Occipital lobe (tissue), 2 donors: ENCODE measurements at regions not wholly inside any gene's neighbourhood (a gene's known extent, or its start where the extent isn't known, plus 50 kb on each side); places are given as distances from the start of the nearest gene placed in this dataset. TPM values are rescaled to one million over a fixed set of nuclear protein-coding genes. Genes with fewer than 3 reads are reported as not detected.
A peak's percentile ranks its signal among the peaks of the same experiment; 100 is the strongest.

Experiments
- DNase-seq: peaks from one replicate; lab custom pipeline; 2025; lab: John Stamatoyannopoulos, UW
- small RNA-seq: library from RNA; depleted of rRNA; stranded (forward); fragments of <200 nt; gene quantifications from one replicate; pipeline ENCODE3, GENCODE V24; 2014

- no peak for DNase-seq
Observed at GRCh38 chr1:244952940-244953339, 88.6 kb upstream of the HNRNPU start.

GRCh38 chr1:244952280-244952933, 88.1 kb upstream of the HNRNPU start:
- no peak for DNase-seq

DNA sequence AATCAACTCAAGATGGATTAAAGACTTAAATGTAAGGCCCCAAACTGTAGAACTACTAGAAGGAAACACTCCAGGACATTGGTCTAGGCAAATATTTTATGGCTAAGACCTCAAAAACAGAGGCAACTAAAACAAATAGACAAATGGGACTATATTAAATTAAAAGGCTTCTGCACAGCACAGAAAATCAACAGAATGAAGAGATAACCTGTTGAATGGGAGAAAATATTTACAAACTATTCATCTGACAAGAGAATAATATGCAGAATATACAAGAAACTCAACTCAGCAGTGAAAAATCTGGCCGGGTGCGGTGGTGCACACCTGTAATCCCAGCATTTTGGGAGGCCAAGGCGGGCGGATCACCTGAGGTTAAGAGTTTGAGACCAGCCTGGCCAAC, 84.1 kb upstream of the HNRNPU start:
- DNase-seq, result no peak

DNA sequence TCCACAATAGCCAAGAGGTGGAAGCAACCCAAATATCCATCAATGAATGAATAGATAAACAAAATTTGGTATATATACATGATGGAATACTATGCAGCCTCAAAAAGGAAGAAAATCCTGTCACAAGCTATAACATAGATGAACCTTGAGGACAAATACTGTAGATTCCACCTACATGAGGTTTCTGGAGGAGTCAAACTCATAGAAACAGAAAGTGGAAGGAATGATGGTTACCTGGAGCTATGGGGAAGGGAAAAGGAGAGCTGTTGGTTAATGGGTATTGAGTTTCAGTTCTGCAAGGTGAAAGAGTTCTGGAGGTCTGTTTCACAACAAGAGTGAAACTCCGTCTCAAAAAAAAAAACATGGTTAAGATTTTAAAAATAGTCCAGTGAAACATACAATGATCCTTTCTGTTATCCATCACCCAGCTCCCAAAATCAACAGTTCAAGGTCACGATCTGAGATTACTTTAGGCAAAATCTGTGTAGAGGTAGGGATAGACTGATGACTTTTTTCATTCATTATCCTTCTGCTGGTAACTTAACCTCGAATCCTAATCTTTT, 80.8 kb upstream of the HNRNPU start:
- DNase-seq, result no peak

DNA sequence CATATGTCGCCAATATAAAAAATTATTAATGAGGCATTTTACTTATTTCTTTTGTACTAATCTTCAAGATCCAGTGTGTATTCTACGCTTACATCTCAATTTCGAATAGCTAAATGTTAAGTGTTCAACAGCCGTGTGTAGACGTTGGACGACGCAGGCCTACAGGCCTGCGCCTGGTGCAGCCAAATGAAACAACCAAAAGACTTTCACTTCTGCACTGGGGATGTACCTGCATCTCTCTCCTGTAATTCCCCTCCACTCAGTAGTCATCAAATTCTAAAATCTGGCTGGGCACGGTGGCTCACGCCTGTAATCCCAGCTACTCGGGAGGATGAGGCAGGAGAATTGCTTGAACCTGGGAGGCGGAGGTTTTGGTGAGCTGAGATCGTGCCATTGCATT, 76.8 kb upstream of the HNRNPU start:
- no peak for DNase-seq

GRCh38 chr1:244937099-244937498, 72.8 kb upstream of the HNRNPU start:
- no peak for DNase-seq

DNA sequence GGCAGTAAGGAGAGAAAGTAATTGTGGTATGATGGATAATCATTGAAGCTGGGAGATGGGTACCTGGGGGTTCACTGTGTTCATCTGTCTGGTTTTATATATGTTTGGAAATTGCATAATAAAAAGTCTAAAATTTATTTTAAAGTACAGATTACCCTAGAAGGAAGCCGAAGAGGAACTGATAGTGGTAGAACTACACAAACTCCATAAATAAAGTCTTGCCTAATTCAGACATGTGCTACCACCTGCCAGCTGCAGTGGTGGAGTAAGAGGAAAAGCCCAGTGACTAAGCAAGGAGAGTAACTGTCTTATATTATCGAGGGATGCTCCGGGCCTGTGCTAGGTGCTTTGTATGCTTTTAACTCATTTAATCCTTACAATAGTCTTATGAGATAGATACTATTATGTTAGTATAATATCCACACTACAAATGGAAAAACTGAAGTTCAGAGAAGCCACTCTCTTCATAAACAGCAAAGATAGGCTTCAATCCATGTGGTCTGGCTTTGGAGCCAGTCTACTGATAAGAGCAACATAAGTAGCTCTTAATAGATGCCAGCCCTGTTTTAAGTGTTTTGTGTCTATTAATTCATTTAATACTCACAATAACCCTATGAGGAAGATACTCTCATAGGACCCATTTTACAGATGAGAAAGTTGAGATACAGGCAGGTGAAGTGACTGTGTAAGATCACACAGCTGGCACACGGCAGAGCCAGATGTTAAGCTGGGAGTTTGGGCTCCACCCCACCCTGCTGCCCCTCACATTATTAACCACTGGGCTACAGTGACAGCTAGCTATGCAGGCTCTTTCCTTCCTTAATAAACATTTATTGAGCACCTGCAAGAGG, 56.8 kb upstream of the HNRNPU start:
- no peak for DNase-seq

GRCh38 chr1:244919320-244920282, 55.3 kb upstream of the HNRNPU start:
- DNase-seq, result no peak

GRCh38 chr1:244918421-244919319, 54.3 kb upstream of the HNRNPU start:
- peak; percentile 20 for DNase-seq

DNA sequence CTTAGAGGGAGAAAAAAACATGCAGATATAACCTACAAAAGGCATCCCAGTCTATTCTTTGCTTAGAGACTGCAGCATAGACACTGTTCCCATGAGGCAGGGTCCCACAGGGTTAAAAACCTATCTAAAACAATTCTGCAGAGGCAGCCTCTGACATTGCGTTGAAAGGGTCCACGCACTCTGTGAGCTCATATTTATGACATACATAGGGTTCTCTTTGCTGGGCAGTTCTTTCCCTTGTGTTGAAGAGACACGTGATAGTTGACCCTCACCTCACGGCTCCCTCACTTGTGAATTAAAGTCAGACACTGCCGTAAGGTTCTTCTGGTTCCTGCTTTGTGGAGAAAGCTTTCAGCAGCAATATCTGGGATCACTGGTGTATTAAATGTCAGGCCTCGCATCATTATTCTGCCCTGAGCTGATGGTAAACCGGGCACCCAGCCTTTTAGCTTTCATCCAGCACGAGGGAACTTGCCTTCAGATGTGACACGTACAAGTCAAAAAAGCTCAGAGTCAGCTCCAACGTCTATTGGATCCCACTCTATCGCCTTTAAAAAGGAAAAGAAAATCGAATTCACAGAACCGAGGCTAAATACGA, 52.8 kb upstream of the HNRNPU start:
- DNase-seq, result no peak

DNA sequence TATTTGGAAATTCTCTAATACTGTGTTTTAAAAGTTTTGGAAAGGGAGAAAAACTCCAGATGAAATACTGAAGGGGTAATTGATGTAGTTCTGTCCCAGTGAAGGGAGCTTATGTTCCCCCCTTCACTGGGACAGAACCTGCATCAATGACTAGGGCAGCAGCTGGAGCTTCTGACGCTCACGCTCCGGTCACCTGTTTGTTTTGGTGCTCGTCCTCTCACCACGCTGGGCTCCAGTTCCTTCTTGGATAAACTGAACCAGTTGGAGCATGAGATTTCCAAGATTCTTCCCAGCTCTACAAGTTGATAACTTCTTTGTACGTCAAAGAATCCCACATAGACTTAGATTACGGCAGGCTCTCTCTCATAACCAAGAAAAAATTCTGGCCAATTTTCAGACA, 51.4 kb upstream of the HNRNPU start:
- DNase-seq, result no peak

DNA sequence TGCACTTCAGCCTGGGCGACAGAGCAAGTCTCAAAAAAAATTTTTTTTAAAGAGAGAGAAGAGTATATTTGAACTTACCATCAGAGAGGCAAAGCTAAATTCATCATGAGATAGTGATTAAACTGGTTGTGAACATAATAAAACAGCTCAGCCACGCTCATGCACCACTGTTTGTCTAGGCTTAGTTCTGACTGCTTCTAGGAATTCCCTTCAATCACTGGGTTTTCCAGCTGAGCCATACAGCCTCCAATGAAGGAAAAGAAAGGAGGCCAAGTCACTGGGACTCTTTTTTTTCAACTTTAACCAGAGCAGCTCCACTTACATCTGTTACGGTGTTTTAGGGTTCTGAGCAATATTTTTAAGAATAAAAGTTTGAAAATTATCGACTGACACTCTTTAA, 50.4 kb upstream of the HNRNPU start:
- no peak for DNase-seq

Small RNAs in the stretch of these regions (small RNA-seq; reads per million reads assigned to genes)
- gene RNU6-1089P (not detected), gene RNU6-947P (not detected), gene RNU6-999P (not detected)
